ENCODE measurements at regions not wholly inside any gene's neighbourhood (a gene's known extent, or its start where the extent isn't known, plus 50 kb on each side); places are given as distances from the start of the nearest gene placed in this dataset.

GRCh38 chrX:98407584-98407983, 1523.9 kb downstream of the RPA4 start:
- FAIRE-seq (no peak), DNase-seq (ENCODE audit: low read depth in 1 of 2, low spot score in 2 of 2) (no peak)
- no peak overlapping the region for H3K4ac ChIP-seq (replicated peaks; ENCODE audit: insufficient read length, low read depth, low read length)
- no peak overlapping the region for H2BK12ac ChIP-seq (ENCODE audit: low read depth, low read length)
- TF ChIP-seq YY1 (IDR thresholded peaks at IDR 0.05; ENCODE audit: low read depth, low read length) (no peak), CHD2 (IDR thresholded peaks at IDR 0.05; ENCODE audit: low read length) (no peak)
- H3K79me1 ChIP-seq (ENCODE audit: low read depth, low read length) = no peaks in the 10 kb centered on the region
- H3K79me2 ChIP-seq (ENCODE audit: control insufficient read depth in 1 of 2, insufficient read depth in 2 of 2, low read length in 2 of 2) = no peaks in the 10 kb centered on the region
- H3K4me3 ChIP-seq (ENCODE audit: extremely low read depth in 1 of 4, insufficient read depth in 2 of 4, low read depth in 3 of 4, low read length in 4 of 4) = no peak overlapping the region
- H3K27me3 ChIP-seq (replicated peaks in 1 of 4; ENCODE audit: control insufficient read depth in 3 of 4, extremely low read depth in 1 of 4, insufficient read depth in 3 of 4, low read length in 3 of 4) = no peaks in the 10 kb centered on the region
- H3K9me3 ChIP-seq (ENCODE audit: insufficient read depth in 2 of 2, low read depth in 1 of 2, low read length in 1 of 2) = no peaks in the 10 kb centered on the region
- H3K27ac ChIP-seq (ENCODE audit: low read depth, low read length) = no peak overlapping the region
- no peaks in the 10 kb centered on the region for H4K20me1 ChIP-seq (replicated peaks in 1 of 2; ENCODE audit: control insufficient read depth in 1 of 2, insufficient read depth in 2 of 2, low read length in 2 of 2)
- no peak overlapping the region for H2BK120ac ChIP-seq (replicated peaks; ENCODE audit: low read depth, low read length)
- no peak overlapping the region for H2AFZ ChIP-seq (ENCODE audit: low read length)
- no peak overlapping the region for H2BK5ac ChIP-seq (ENCODE audit: low read depth, low read length)
- H4K91ac ChIP-seq (replicated peaks; ENCODE audit: insufficient read length, low read length) = no peak overlapping the region
- no peak overlapping the region for H2AK5ac ChIP-seq (ENCODE audit: low read depth, low read length)
- H3K4me1 ChIP-seq (replicated peaks in 1 of 4; ENCODE audit: control insufficient read depth in 3 of 4, insufficient read depth in 4 of 4, low read length in 3 of 4) = no peaks in the 10 kb centered on the region
- no peaks in the 10 kb centered on the region for H3K23me2 ChIP-seq (ENCODE audit: low read depth, low read length)
- H3K56ac ChIP-seq (replicated peaks; ENCODE audit: insufficient read length, low read depth, low read length) = no peak overlapping the region
- H4K8ac ChIP-seq (ENCODE audit: extremely low read depth, insufficient read depth, low read length) = no peak overlapping the region
- no peak overlapping the region for H3K9ac ChIP-seq (replicated peaks in 1 of 4; ENCODE audit: extremely low read depth in 1 of 4, low read depth in 3 of 4, low read length in 3 of 4)
- no peak overlapping the region for H3K23ac ChIP-seq (ENCODE audit: insufficient read length)
- CTCF ChIA-PET (ENCODE audit: partially characterized antibody) = interaction anchor here (1.0 kb wide), 1 partner anchor 669 kb away, joined by 3 read pairs; no protein-coding TSS in a partner anchor
- H3K18ac ChIP-seq (ENCODE audit: extremely low read depth, low read length) = no peak overlapping the region
- H2BK20ac ChIP-seq (ENCODE audit: low read length) = no peak overlapping the region
- H3K14ac ChIP-seq (ENCODE audit: insufficient read length) = no peak overlapping the region
- H3K4me2 ChIP-seq (ENCODE audit: insufficient read depth in 1 of 2, low read depth in 2 of 2, low read length in 2 of 2) = no peak overlapping the region
- 95% methylated on average over 4 of the region's 4 CpGs; no CpG with 5 or more reads in 1 of the 2 experiments for WGBS, 2 experiments (ENCODE audit: extremely low coverage in 1 of 2, insufficient coverage in 1 of 2, insufficient read length in 1 of 2, insufficient replicate concordance in 2 of 2, low coverage in 1 of 2, low lambda C conversion rate in 2 of 2, missing lambda C conversion rate in 1 of 2)
- no peak overlapping the region for H4K5ac ChIP-seq (ENCODE audit: insufficient read length, low read depth, low read length)
- H3K36me3 ChIP-seq (ENCODE audit: control insufficient read depth in 2 of 4, insufficient read depth in 4 of 4, low read length in 3 of 4) = no peaks in the 10 kb centered on the region
- POLR2A ChIA-PET (ENCODE audit: partially characterized antibody) = no interaction called here
- no peak overlapping the region for H2BK15ac ChIP-seq (ENCODE audit: low read length)
